ENCODE measurements at regions not wholly inside any gene's neighbourhood (a gene's known extent, or its start where the extent isn't known, plus 50 kb on each side); places are given as distances from the start of the nearest gene placed in this dataset.
"Not testable (repeated sequence)": the region's sequence is repeated elsewhere in the genome, so short reads cannot be mapped to it uniquely, and the experiment has no call there.

DNA sequence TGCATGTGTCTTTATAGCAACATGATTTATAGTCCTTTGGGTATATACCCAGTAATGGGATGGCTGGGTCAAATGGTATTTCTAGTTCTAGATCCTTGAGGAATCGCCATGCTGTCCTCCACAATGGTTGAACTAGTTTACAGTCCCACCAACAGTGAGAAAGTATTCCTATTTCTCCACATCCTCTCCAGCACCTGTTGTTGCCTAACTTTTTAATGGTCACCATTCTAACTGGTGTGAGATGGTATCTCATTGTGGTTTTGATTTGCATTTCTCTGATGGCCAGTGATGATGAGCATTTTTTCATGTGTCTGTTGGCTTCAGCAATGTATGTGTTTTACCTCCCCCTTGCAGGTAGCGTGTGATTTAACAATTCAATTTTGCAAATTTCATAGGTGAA is 496.6 kb upstream of the RGS6 start:
- not testable (repeated sequence) for TF ChIP-seq POLR2A (IDR thresholded peaks at IDR 0.05; ENCODE audit: low read depth, low read length); EZH2 (IDR thresholded peaks at IDR 0.05; ENCODE audit: borderline replicate concordance, low read depth, low read length, severe bottlenecking); JUN (IDR thresholded peaks at IDR 0.05; ENCODE audit: borderline replicate concordance, insufficient read depth, insufficient read length, low read depth); MYC (IDR thresholded peaks at IDR 0.05; ENCODE audit: low read depth, low read length); POLR2AphosphoS5 (IDR thresholded peaks at IDR 0.05; ENCODE audit: insufficient read depth, low read depth, low read length); GATA2 (IDR thresholded peaks at IDR 0.05; ENCODE audit: insufficient read depth, insufficient read length, low read depth, low read length); FOS (IDR thresholded peaks at IDR 0.05; ENCODE audit: borderline replicate concordance, insufficient read depth, low read length)
- TF ChIP-seq, protein P1, sequence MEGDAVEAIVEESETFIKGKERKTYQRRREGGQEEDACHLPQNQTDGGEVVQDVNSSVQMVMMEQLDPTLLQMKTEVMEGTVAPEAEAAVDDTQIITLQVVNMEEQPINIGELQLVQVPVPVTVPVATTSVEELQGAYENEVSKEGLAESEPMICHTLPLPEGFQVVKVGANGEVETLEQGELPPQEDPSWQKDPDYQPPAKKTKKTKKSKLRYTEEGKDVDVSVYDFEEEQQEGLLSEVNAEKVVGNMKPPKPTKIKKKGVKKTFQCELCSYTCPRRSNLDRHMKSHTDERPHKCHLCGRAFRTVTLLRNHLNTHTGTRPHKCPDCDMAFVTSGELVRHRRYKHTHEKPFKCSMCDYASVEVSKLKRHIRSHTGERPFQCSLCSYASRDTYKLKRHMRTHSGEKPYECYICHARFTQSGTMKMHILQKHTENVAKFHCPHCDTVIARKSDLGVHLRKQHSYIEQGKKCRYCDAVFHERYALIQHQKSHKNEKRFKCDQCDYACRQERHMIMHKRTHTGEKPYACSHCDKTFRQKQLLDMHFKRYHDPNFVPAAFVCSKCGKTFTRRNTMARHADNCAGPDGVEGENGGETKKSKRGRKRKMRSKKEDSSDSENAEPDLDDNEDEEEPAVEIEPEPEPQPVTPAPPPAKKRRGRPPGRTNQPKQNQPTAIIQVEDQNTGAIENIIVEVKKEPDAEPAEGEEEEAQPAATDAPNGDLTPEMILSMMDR (IDR thresholded peaks at IDR 0.05; ENCODE audit: extremely low read depth in 1 of 2, insufficient read depth in 1 of 2, low read depth in 1 of 2, low read length in 2 of 2), result not testable (repeated sequence)
- TF ChIP-seq, protein P2, sequence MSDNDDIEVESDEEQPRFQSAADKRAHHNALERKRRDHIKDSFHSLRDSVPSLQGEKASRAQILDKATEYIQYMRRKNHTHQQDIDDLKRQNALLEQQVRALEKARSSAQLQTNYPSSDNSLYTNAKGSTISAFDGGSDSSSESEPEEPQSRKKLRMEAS (IDR thresholded peaks at IDR 0.05; ENCODE audit: insufficient read depth, insufficient read length), result not testable (repeated sequence)
